ENCODE measurements at regions not wholly inside any gene's neighbourhood (a gene's known extent, or its start where the extent isn't known, plus 50 kb on each side); places are given as distances from the start of the nearest gene placed in this dataset.
A peak's percentile ranks its signal among the peaks of the same experiment; 100 is the strongest.

- intact Hi-C loops (cut with micrococcal nuclease), result loop anchor here (10.0 kb wide), 1 partner anchor 198 kb away; no protein-coding TSS in a partner anchor
- ATAC-seq, result peak; percentile 58; the same call in 1 of the 2 replicates
Measured at GRCh38 chr12:114213055-114213581, 192.8 kb downstream of the TBX5 start.

GRCh38 chr12:114209861-114210260, 196.1 kb downstream of the TBX5 start:
- Histone ChIP-seq H3K79me2 (ENCODE audit: low read length) (no peaks in the 10 kb centered on the region), H2AFZ (ENCODE audit: low read length) (no peak overlapping the region), H4K20me1 (ENCODE audit: low read length) (no peaks in the 10 kb centered on the region), H3K27ac (ENCODE audit: low read length) (no peak overlapping the region), H3K9me3 (ENCODE audit: low read length) (no peaks in the 10 kb centered on the region), H3K36me3 (ENCODE audit: low read depth, low read length) (no peaks in the 10 kb centered on the region), H3K9me2 (replicated peaks; ENCODE audit: low read length) (no peaks in the 10 kb centered on the region), H3K4me1 (ENCODE audit: insufficient read depth, low read length) (no peaks in the 10 kb centered on the region), H3K4me3 (ENCODE audit: low read length) (no peak overlapping the region), H3K9ac (ENCODE audit: low read length) (no peak overlapping the region), H3K27me3 (ENCODE audit: low read length) (peaks cover 16% of the 10 kb centered on the region; the same call in 1 of the 2 replicates), H3F3A (ENCODE audit: low read length, unreplicated experiment) (no peaks in the 10 kb centered on the region), H3K4me2 (ENCODE audit: low read length) (no peak overlapping the region)
- TF ChIP-seq CTCF (conservative IDR thresholded peaks at IDR 0.05; ENCODE audit: low read depth, low read length) (no peak), EZH2phosphoT487 (IDR thresholded peaks at IDR 0.05; ENCODE audit: borderline replicate concordance, low read length) (no peak), EZH2 (IDR thresholded peaks at IDR 0.05; ENCODE audit: low read length, unreplicated experiment) (no peak)
- intact Hi-C loops (cut with micrococcal nuclease), result loop anchor here (10.0 kb wide), 1 partner anchor 195 kb away; no protein-coding TSS in a partner anchor
- CTCF ChIA-PET, result no interaction called here
- no TSS peak for BruUV-seq (replicated peaks)
- no peak for ATAC-seq
- POLR2A ChIA-PET (ENCODE audit: unreplicated experiment), result no interaction called here
- DNase-seq, result no peak

More at GRCh38 chr12:114213055-114213581, 192.8 kb downstream of the TBX5 start:
- DNase-seq, result peak; percentile 18
- no peak overlapping the region for H3K9ac ChIP-seq (ENCODE audit: low read length)
- POLR2A ChIA-PET (ENCODE audit: unreplicated experiment), result no interaction called here
- no TSS peak for BruUV-seq (replicated peaks)
- H3K79me2 ChIP-seq (ENCODE audit: low read length), result no peaks in the 10 kb centered on the region
- no peak overlapping the region for H2AFZ ChIP-seq (ENCODE audit: low read length)
- H3K4me3 ChIP-seq (ENCODE audit: low read length), result no peak overlapping the region
- H3K4me2 ChIP-seq (ENCODE audit: low read length), result no peak overlapping the region
- H3K36me3 ChIP-seq (ENCODE audit: low read depth, low read length), result no peaks in the 10 kb centered on the region
- H3K4me1 ChIP-seq (ENCODE audit: insufficient read depth, low read length), result no peaks in the 10 kb centered on the region
- peak; percentile 43 for TF ChIP-seq CTCF (conservative IDR thresholded peaks at IDR 0.05; ENCODE audit: low read depth, low read length)
- TF ChIP-seq EZH2phosphoT487 (IDR thresholded peaks at IDR 0.05; ENCODE audit: borderline replicate concordance, low read length), result no peak
- H3K9me2 ChIP-seq (replicated peaks; ENCODE audit: low read length), result no peaks in the 10 kb centered on the region
- H3K27me3 ChIP-seq (ENCODE audit: low read length), result peaks cover 35% of the 10 kb centered on the region
- H3K27ac ChIP-seq (ENCODE audit: low read length), result no peak overlapping the region
- no peaks in the 10 kb centered on the region for H3F3A ChIP-seq (ENCODE audit: low read length, unreplicated experiment)
- CTCF ChIA-PET, result interaction anchor here (0.6 kb wide), 1 partner anchor 81 kb away, joined by 3 read pairs; no protein-coding TSS in a partner anchor
- H3K9me3 ChIP-seq (ENCODE audit: low read length), result no peaks in the 10 kb centered on the region
- H4K20me1 ChIP-seq (ENCODE audit: low read length), result no peaks in the 10 kb centered on the region

GRCh38 chr12:114206525-114206924, 199.4 kb downstream of the TBX5 start:
- no peaks in the 10 kb centered on the region for H3K9me2 ChIP-seq (replicated peaks; ENCODE audit: low read length)
- no peak overlapping the region for H3K4me2 ChIP-seq (ENCODE audit: low read length)
- H3K4me3 ChIP-seq (ENCODE audit: low read length), result no peak overlapping the region
- H3K9me3 ChIP-seq (ENCODE audit: low read length), result no peaks in the 10 kb centered on the region
- ChIA-PET POLR2A (ENCODE audit: unreplicated experiment) (no interaction called here), CTCF (no interaction called here)
- H2AFZ ChIP-seq (ENCODE audit: low read length), result no peak overlapping the region
- no peaks in the 10 kb centered on the region for H3K36me3 ChIP-seq (ENCODE audit: low read depth, low read length)
- H4K20me1 ChIP-seq (ENCODE audit: low read length), result no peaks in the 10 kb centered on the region
- BruUV-seq (replicated peaks), result no TSS peak
- intact Hi-C loops (cut with micrococcal nuclease), result no loop called here
- no peaks in the 10 kb centered on the region for H3F3A ChIP-seq (ENCODE audit: low read length, unreplicated experiment)
- peaks cover 6% of the 10 kb centered on the region; the same call in 1 of the 2 replicates for H3K27me3 ChIP-seq (ENCODE audit: low read length)
- TF ChIP-seq CTCF (conservative IDR thresholded peaks at IDR 0.05; ENCODE audit: low read depth, low read length) (no peak), EZH2 (IDR thresholded peaks at IDR 0.05; ENCODE audit: low read length, unreplicated experiment) (no peak), EZH2phosphoT487 (IDR thresholded peaks at IDR 0.05; ENCODE audit: borderline replicate concordance, low read length) (no peak)
- H3K9ac ChIP-seq (ENCODE audit: low read length), result no peak overlapping the region
- no peaks in the 10 kb centered on the region for H3K79me2 ChIP-seq (ENCODE audit: low read length)
- H3K27ac ChIP-seq (ENCODE audit: low read length), result no peak overlapping the region
- no peak for DNase-seq
- no peak for ATAC-seq
- H3K4me1 ChIP-seq (ENCODE audit: insufficient read depth, low read length), result no peaks in the 10 kb centered on the region
